ENCODE measurements at regions not wholly inside any gene's neighbourhood (a gene's known extent, or its start where the extent isn't known, plus 50 kb on each side); places are given as distances from the start of the nearest gene placed in this dataset.

- POLR2A ChIA-PET: no interaction called here
- CTCF ChIA-PET: interaction anchor here (1.4 kb wide), 1 partner anchor 50 kb away, joined by 4 read pairs; no protein-coding TSS in a partner anchor
- no peak overlapping the region for H3K4me3 Mint-ChIP-seq
Observed at GRCh38 chr1:26627954-26628353, 67.9 kb upstream of the ARID1A start.

More at GRCh38 chr1:26627954-26628353, 67.9 kb upstream of the ARID1A start:
- DNase-seq (ENCODE audit: low spot score) (no peak), ATAC-seq (no peak)
- H3K36me3 Mint-ChIP-seq: peaks cover 4% of the 10 kb centered on the region; the same call in 1 of the 2 replicates
- H3K9me3 Mint-ChIP-seq: peaks cover 11% of the 10 kb centered on the region
- H3K27me3 Mint-ChIP-seq (ENCODE audit: low read depth): peaks cover 3% of the 10 kb centered on the region
- TF ChIP-seq STAT6 (CRISPR knock-in tag; conservative IDR thresholded peaks at IDR 0.05; ENCODE audit: low read depth) (no peak), GTF2I (CRISPR knock-in tag; conservative IDR thresholded peaks at IDR 0.05) (no peak), ZNF671 (CRISPR knock-in tag; IDR thresholded peaks at IDR 0.05) (no peak), ZNF219 (CRISPR knock-in tag; IDR thresholded peaks at IDR 0.05; ENCODE audit: borderline replicate concordance) (no peak), JUN (CRISPR knock-in tag; IDR thresholded peaks at IDR 0.05) (no peak), ZNF121 (CRISPR knock-in tag; IDR thresholded peaks at IDR 0.05) (no peak), SMAD3 (CRISPR knock-in tag; IDR thresholded peaks at IDR 0.05; ENCODE audit: borderline replicate concordance) (no peak), FOXP4 (CRISPR knock-in tag; IDR thresholded peaks at IDR 0.05) (no peak), CDX4 (CRISPR knock-in tag; IDR thresholded peaks at IDR 0.05; ENCODE audit: borderline replicate concordance) (no peak), MYBL2 (CRISPR knock-in tag; IDR thresholded peaks at IDR 0.05) (no peak), ZNF425 (CRISPR knock-in tag; conservative IDR thresholded peaks at IDR 0.05) (no peak), GABPB1 (CRISPR knock-in tag; IDR thresholded peaks at IDR 0.05) (no peak), E2F5 (CRISPR knock-in tag; IDR thresholded peaks at IDR 0.05) (no peak)
- no peak overlapping the region for H3K27ac Mint-ChIP-seq
- H3K4me1 Mint-ChIP-seq: peaks cover 3% of the 10 kb centered on the region; the same call in 1 of the 2 replicates
